ENCODE measurements at regions not wholly inside any gene's neighbourhood (a gene's known extent, or its start where the extent isn't known, plus 50 kb on each side); places are given as distances from the start of the nearest gene placed in this dataset.

GRCh38 chr18:45349019-45349418 lies 266.3 kb upstream of the SLC14A2 start:
- no peak overlapping the region for H3K4me3 ChIP-seq (ENCODE audit: low read depth, low read length)
- POLR2A ChIA-PET, result no interaction called here

GRCh38 chr18:45349467-45349866 lies 265.8 kb upstream of the SLC14A2 start:
- Histone ChIP-seq H3K4me3 (ENCODE audit: low read depth, low read length) (no peak overlapping the region), H3K36me3 (ENCODE audit: control insufficient read depth in 2 of 2, insufficient read depth in 1 of 2, low read length in 2 of 2) (no peaks in the 10 kb centered on the region; a peak in 1 of 3 replicates), H3K27ac (ENCODE audit: extremely low read depth, low read depth, low read length) (no peak overlapping the region), H3K9me3 (ENCODE audit: control insufficient read depth, insufficient read depth, low read depth, low read length) (no peaks in the 10 kb centered on the region), H3K4me1 (ENCODE audit: control insufficient read depth, insufficient read depth, low read length) (no peaks in the 10 kb centered on the region)
- ChIA-PET POLR2A (no interaction called here), CTCF (interaction anchor here (1.3 kb wide), 1 partner anchor 74 kb away, joined by 3 read pairs; no protein-coding TSS in a partner anchor)
- no peak for TF ChIP-seq TRIM28 (IDR thresholded peaks at IDR 0.05; ENCODE audit: borderline replicate concordance, low read length)
- TF ChIP-seq ZNF16 (tag by site-specific recombination; IDR thresholded peaks at IDR 0.05; ENCODE audit: low read depth), result no peak
- TF ChIP-seq ZNF274 (IDR thresholded peaks at IDR 0.05; ENCODE audit: low read length), result no peak
- no peak for TF ChIP-seq ZNF274 (tag by site-specific recombination; IDR thresholded peaks at IDR 0.05; ENCODE audit: borderline replicate concordance)
- TF ChIP-seq PATZ1 (tag by site-specific recombination; IDR thresholded peaks at IDR 0.05), result no peak
- no peak for TF ChIP-seq ZNF362 (tag by site-specific recombination; IDR thresholded peaks at IDR 0.05)
- no peak for TF ChIP-seq MZF1 (tag by site-specific recombination; IDR thresholded peaks at IDR 0.05; ENCODE audit: borderline replicate concordance)
- no peak for TF ChIP-seq ZNF518A (tag by site-specific recombination; conservative IDR thresholded peaks at IDR 0.05; ENCODE audit: low read depth)
- no peak for TF ChIP-seq ZNF354C (tag by site-specific recombination; IDR thresholded peaks at IDR 0.05; ENCODE audit: borderline replicate concordance, low read depth)
- TF ChIP-seq ZNF658 (tag by site-specific recombination; IDR thresholded peaks at IDR 0.05), result no peak
- no peak for TF ChIP-seq ZNF768 (tag by site-specific recombination; IDR thresholded peaks at IDR 0.05)
- no peak for TF ChIP-seq ZNF777 (tag by site-specific recombination; IDR thresholded peaks at IDR 0.05; ENCODE audit: borderline replicate concordance)
- no peak for TF ChIP-seq ZNF704 (tag by site-specific recombination; IDR thresholded peaks at IDR 0.05)
- TF ChIP-seq PRDM10 (tag by site-specific recombination; IDR thresholded peaks at IDR 0.05), result no peak
- TF ChIP-seq ZNF292 (tag by site-specific recombination; IDR thresholded peaks at IDR 0.05; ENCODE audit: borderline replicate concordance, low read depth), result no peak
- no peak for TF ChIP-seq ZNF155 (tag by site-specific recombination; IDR thresholded peaks at IDR 0.05)
- no peak for TF ChIP-seq ZBTB8A (tag by site-specific recombination; IDR thresholded peaks at IDR 0.05)
- no peak for TF ChIP-seq ZFP37 (tag by site-specific recombination; IDR thresholded peaks at IDR 0.05)

More at GRCh38 chr18:45349019-45349418, 266.3 kb upstream of the SLC14A2 start:
- Histone ChIP-seq H3K36me3 (ENCODE audit: control insufficient read depth in 2 of 2, insufficient read depth in 1 of 2, low read length in 2 of 2) (no peaks in the 10 kb centered on the region; a peak in 1 of 3 replicates), H3K4me1 (ENCODE audit: control insufficient read depth, insufficient read depth, low read length) (no peaks in the 10 kb centered on the region), H3K27ac (ENCODE audit: extremely low read depth, low read depth, low read length) (no peak overlapping the region), H3K9me3 (ENCODE audit: control insufficient read depth, insufficient read depth, low read depth, low read length) (no peaks in the 10 kb centered on the region)
- TF ChIP-seq ZNF629 (tag by site-specific recombination; IDR thresholded peaks at IDR 0.05) (no peak), OSR2 (tag by site-specific recombination; IDR thresholded peaks at IDR 0.05) (no peak), HOXC10 (CRISPR knock-in tag; IDR thresholded peaks at IDR 0.05) (no peak), ZNF391 (tag by site-specific recombination; IDR thresholded peaks at IDR 0.05; ENCODE audit: borderline replicate concordance, low read depth) (no peak), ZNF544 (tag by site-specific recombination; IDR thresholded peaks at IDR 0.05) (no peak), ZBTB1 (tag by site-specific recombination; IDR thresholded peaks at IDR 0.05) (no peak)
- CTCF ChIA-PET, result interaction anchor here (1.3 kb wide), 1 partner anchor 74 kb away, joined by 3 read pairs; no protein-coding TSS in a partner anchor

Data from HEK293 (cell line).